SK-N-SH (cell line): ENCODE measurements at regions not wholly inside any gene's neighbourhood (a gene's known extent, or its start where the extent isn't known, plus 50 kb on each side); places are given as distances from the start of the nearest gene placed in this dataset.

Experiments
- CTCF ChIA-PET: fragments of 300-600, 350-600 bp; formaldehyde crosslinking; extraction: SDS; loops from one replicate; lab custom pipeline; 2021; lab: Yijun Ruan, JAX
- POLR2A ChIA-PET: fragments of 350-600 bp; sonication (Branson Sonifier 250); formaldehyde crosslinking; extraction: SDS; loops from one replicate; lab custom pipeline; 2020; ENCODE audit warnings: antibody characterized with exemption, inconsistent platforms; lab: Yijun Ruan, JAX
- DNase-seq: peaks from one replicate; pipeline ENCODE4 v3.0.0; 2012
- H2AFZ ChIP-seq: fragments of 200-600 bp; sonication (generic); 2 replicates; pipeline ENCODE4 v1.8.1; 2016; ENCODE audit warnings: antibody characterized with exemption, mild to moderate bottlenecking, low read depth
- H3F3A ChIP-seq: fragments of 200-600 bp; sonication (generic); replicated peaks from 2 replicates; pipeline ENCODE3; 2016; ENCODE audit warnings: antibody characterized with exemption, mild to moderate bottlenecking; ENCODE audit not compliant: insufficient read depth
- H3K27ac ChIP-seq, 2 experiments: fragments of 200-500 bp in 1 of 2; fragments of 200-600 bp in 1 of 2; sonication (Bioruptor generic) in 1 of 2; sonication (generic), shearing (Covaris generic) in 1 of 2; 2 replicates each; pipeline versions ENCODE4 v1.5.1 to v1.6.1; 2014 to 2016; ENCODE audit warnings: low read depth in 2 of 2, inconsistent platforms in 1 of 2, low read length in 1 of 2, mild to moderate bottlenecking in 1 of 2, mixed read lengths in 1 of 2
- H3K27me3 ChIP-seq: fragments of 200-600 bp; sonication (generic), shearing (Covaris generic); 2 replicates; pipeline ENCODE4 v1.6.1; 2016; ENCODE audit warnings: mixed run types; ENCODE audit not compliant: insufficient read depth
- H3K36me3 ChIP-seq, 2 experiments: fragments of 200-500 bp in 1 of 2; fragments of 200-600 bp in 1 of 2; sonication (Bioruptor generic) in 1 of 2; sonication (generic) in 1 of 2; replicated peaks in 1 of 2; 2 replicates each; pipeline versions ENCODE3 to v1.5.1; 2014 to 2016; ENCODE audit warnings: low read length in 1 of 2, mild to moderate bottlenecking in 1 of 2; ENCODE audit not compliant: insufficient read depth in 2 of 2, control insufficient read depth in 1 of 2
- H3K4me1 ChIP-seq, 2 experiments: fragments of 200-500 bp in 1 of 2; fragments of 200-600 bp in 1 of 2; sonication (Bioruptor generic) in 1 of 2; sonication (generic), shearing (Covaris generic) in 1 of 2; 2 replicates each; pipeline versions ENCODE4 v1.5.1 to v1.6.1; 2014 to 2016; ENCODE audit warnings: low read depth in 1 of 2, low read length in 1 of 2, mixed run types in 1 of 2; ENCODE audit not compliant: insufficient read depth in 2 of 2, control insufficient read depth in 1 of 2
- H3K4me2 ChIP-seq: fragments of 200-600 bp; sonication (generic), shearing (Covaris generic); 2 replicates; pipeline ENCODE4 v1.6.1; 2017; ENCODE audit warnings: mixed run types
- H3K4me3 ChIP-seq, 2 experiments: fragments of 200-500 bp in 1 of 2; fragments of 200-600 bp in 1 of 2; sonication (Bioruptor generic) in 1 of 2; sonication (generic), shearing (Covaris generic) in 1 of 2; 2 replicates each; pipeline versions ENCODE4 v1.5.1 to v1.8.1; 2014 to 2016; ENCODE audit warnings: low read depth in 2 of 2, inconsistent platforms in 1 of 2, low read length in 1 of 2, mild to moderate bottlenecking in 1 of 2, mixed read lengths in 1 of 2, moderate library complexity in 1 of 2
- H3K79me2 ChIP-seq: fragments of 200-600 bp; sonication (generic); 2 replicates; pipeline ENCODE4 v1.8.1; 2017; ENCODE audit warnings: mild to moderate bottlenecking; ENCODE audit not compliant: insufficient read depth
- H3K9ac ChIP-seq: fragments of 200-600 bp; sonication (generic); 2 replicates; pipeline ENCODE4 v1.6.1; 2017; ENCODE audit warnings: mixed run types
- H3K9me2 ChIP-seq: fragments of 200-600 bp; sonication (generic); 2 replicates; pipeline ENCODE4 v1.6.1; 2017; ENCODE audit warnings: mixed run types
- H3K9me3 ChIP-seq: fragments of 200-600 bp; sonication (generic); 2 replicates; pipeline ENCODE4 v1.6.1; 2017; ENCODE audit warnings: mixed run types, mild to moderate bottlenecking, moderate library complexity
- H4K20me1 ChIP-seq: fragments of 200-600 bp; sonication (generic); 2 replicates; pipeline ENCODE4 v1.6.1; 2017; ENCODE audit warnings: mild to moderate bottlenecking, mixed run types; ENCODE audit not compliant: insufficient read depth
- ELF1 ChIP-seq: IDR thresholded peaks from 2 replicates; pipeline ENCODE4 v1.4.0; 2012
- GABPA ChIP-seq: IDR thresholded peaks from 2 replicates; pipeline ENCODE4 v1.4.0; 2012; ENCODE audit warnings: low read depth, mild to moderate bottlenecking
- JUND ChIP-seq: IDR thresholded peaks from 2 replicates; pipeline ENCODE4 v1.4.0; 2012
- NFIC ChIP-seq: IDR thresholded peaks from 2 replicates; pipeline ENCODE4 v1.4.0; 2012; ENCODE audit warnings: borderline replicate concordance
- RCOR1 ChIP-seq: fragments of 150-350 bp; IDR thresholded peaks from 2 replicates; pipeline ENCODE4 v1.6.1; 2017; ENCODE audit warnings: antibody characterized with exemption, low read length
- RFX5 ChIP-seq: IDR thresholded peaks from 2 replicates; pipeline ENCODE4 v1.6.1; 2012; ENCODE audit warnings: mild to moderate bottlenecking, improper control_type of control experiment, low read length
- RXRA ChIP-seq: IDR thresholded peaks from 2 replicates; pipeline ENCODE4 v1.4.0; 2012; ENCODE audit warnings: low read depth, mild to moderate bottlenecking, borderline replicate concordance
- TAF1 ChIP-seq: IDR thresholded peaks from 2 replicates; pipeline ENCODE4 v1.6.1; 2012; ENCODE audit warnings: low read depth, mild to moderate bottlenecking, low read length, moderate library complexity, borderline replicate concordance
- TCF12 ChIP-seq: IDR thresholded peaks from 2 replicates; pipeline ENCODE4 v1.4.0; 2012
- YY1 ChIP-seq: IDR thresholded peaks from 2 replicates; pipeline ENCODE4 v1.4.0; 2012; ENCODE audit warnings: low read depth, mild to moderate bottlenecking
- WGBS: methylation state at CpG from one replicate; pipeline ENCODE4 v1.1.6; 2017; ENCODE audit warnings: low lambda C conversion rate; 5-methylcytosine and 5-hydroxymethylcytosine counted together
- TF ChIP-seq, protein P1 (sequence below): fragments of 150-350 bp; IDR thresholded peaks from 2 replicates; pipeline ENCODE4 v1.6.1; 2017; ENCODE audit warnings: antibody characterized with exemption, low read length, low read depth, borderline replicate concordance
- TF ChIP-seq, protein P2 (sequence below): IDR thresholded peaks from 2 replicates; pipeline ENCODE4 v1.6.1; 2012; ENCODE audit warnings: mild to moderate bottlenecking, low read depth, low read length, moderate library complexity
- TF ChIP-seq, protein P3 (sequence below): IDR thresholded peaks from 2 replicates; pipeline ENCODE4 v1.4.0; 2012; ENCODE audit warnings: low read depth, borderline replicate concordance
- TF ChIP-seq, protein P4 (sequence below): IDR thresholded peaks from 2 replicates; pipeline ENCODE4; 2012
- TF ChIP-seq, protein P5 (sequence below): fragments of 150-350 bp; IDR thresholded peaks from 2 replicates; pipeline ENCODE4 v1.6.1; 2016; ENCODE audit warnings: mild to moderate bottlenecking, low read depth, low read length

DNA sequence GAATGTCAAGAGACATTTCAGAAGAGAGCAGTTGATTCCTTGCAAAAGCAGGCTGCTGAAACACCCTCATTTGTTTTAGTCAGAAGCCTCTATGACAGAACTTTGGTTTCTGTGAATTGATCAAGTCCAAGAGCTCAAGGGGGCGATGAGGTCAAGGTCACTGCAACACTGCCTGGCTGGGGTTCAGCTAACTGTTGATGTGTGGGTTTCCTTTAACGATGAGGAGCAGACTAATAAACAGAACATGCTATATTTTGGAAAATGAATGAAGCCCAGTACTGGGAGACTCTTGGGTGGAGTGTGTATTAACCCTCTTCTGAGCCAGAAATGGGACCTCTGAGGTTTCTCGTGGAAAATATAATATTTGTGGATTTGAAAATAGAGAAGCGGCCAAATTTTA is 109.3 kb downstream of the ZC3H11B start:
- Histone ChIP-seq H3K9ac (no peak overlapping the region), H3K79me2 (no peaks in the 10 kb centered on the region), H3K36me3 (no peaks in the 10 kb centered on the region), H3F3A (no peaks in the 10 kb centered on the region), H3K9me3 (no peaks in the 10 kb centered on the region), H3K4me3 (no peak overlapping the region), H4K20me1 (no peaks in the 10 kb centered on the region), H3K4me1 (peaks cover 0 to 3% of the 10 kb centered on the region in 2 experiments; a peak in 2 of 4 replicates), H3K27me3 (no peaks in the 10 kb centered on the region), H2AFZ (no peak overlapping the region), H3K9me2 (no peaks in the 10 kb centered on the region), H3K4me2 (no peak overlapping the region), H3K27ac (no peak overlapping the region)
- TF ChIP-seq, protein P1, sequence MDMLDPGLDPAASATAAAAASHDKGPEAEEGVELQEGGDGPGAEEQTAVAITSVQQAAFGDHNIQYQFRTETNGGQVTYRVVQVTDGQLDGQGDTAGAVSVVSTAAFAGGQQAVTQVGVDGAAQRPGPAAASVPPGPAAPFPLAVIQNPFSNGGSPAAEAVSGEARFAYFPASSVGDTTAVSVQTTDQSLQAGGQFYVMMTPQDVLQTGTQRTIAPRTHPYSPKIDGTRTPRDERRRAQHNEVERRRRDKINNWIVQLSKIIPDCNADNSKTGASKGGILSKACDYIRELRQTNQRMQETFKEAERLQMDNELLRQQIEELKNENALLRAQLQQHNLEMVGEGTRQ, result no peak
- TF ChIP-seq TAF1, result no peak
- CTCF ChIA-PET, result no interaction called here
- POLR2A ChIA-PET, result no interaction called here
- 86% methylated on average over 4 of the region's 4 CpGs for WGBS
- no peak for DNase-seq

DNA sequence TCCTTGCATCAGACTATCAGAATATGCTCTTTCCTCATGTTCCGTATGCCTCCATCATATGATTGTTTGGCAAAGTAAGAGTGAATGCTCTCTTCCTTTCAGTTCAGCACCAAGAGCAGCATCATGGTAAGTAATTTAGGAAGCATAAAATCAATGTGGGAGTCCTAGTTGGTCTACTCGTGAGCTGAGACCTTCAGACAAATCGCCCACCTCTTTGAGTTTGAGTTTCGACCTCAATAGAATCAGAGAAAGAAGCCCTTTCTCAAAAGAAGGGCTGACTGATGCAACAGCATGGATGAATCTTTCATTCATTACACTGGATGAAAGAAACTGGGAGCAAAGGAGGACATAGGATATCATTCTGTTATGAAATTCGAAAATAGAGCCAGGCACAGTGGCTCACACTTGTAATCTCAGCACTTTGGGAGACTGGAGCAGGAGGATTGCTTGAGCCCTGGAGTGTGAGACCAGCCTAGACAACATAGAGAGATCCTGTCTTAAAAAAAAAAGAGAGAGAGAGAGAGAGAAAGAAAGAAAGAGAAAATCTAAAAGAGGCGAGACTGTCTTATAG is 112.5 kb downstream of the ZC3H11B start:
- CTCF ChIA-PET, result no interaction called here
- WGBS, result 94% methylated on average over 6 of the region's 6 CpGs

More for the DNA sequence above, 112.5 kb downstream of the ZC3H11B start:
- no peaks in the 10 kb centered on the region for H3K79me2 ChIP-seq
- no peaks in the 10 kb centered on the region for H3K9me2 ChIP-seq
- no peaks in the 10 kb centered on the region for H3F3A ChIP-seq
- H3K36me3 ChIP-seq, result no peaks in the 10 kb centered on the region
- H3K9ac ChIP-seq, result no peak overlapping the region
- H4K20me1 ChIP-seq, result no peaks in the 10 kb centered on the region
- H2AFZ ChIP-seq, result no peak overlapping the region
- no peaks in the 10 kb centered on the region; a peak in 1 of 4 replicates for H3K4me1 ChIP-seq
- TF ChIP-seq TCF12 (no peak), RCOR1 (no peak), JUND (no peak), ELF1 (no peak), RFX5 (no peak), RXRA (no peak), YY1 (no peak), GABPA (no peak), NFIC (no peak)
- TF ChIP-seq, protein P2, sequence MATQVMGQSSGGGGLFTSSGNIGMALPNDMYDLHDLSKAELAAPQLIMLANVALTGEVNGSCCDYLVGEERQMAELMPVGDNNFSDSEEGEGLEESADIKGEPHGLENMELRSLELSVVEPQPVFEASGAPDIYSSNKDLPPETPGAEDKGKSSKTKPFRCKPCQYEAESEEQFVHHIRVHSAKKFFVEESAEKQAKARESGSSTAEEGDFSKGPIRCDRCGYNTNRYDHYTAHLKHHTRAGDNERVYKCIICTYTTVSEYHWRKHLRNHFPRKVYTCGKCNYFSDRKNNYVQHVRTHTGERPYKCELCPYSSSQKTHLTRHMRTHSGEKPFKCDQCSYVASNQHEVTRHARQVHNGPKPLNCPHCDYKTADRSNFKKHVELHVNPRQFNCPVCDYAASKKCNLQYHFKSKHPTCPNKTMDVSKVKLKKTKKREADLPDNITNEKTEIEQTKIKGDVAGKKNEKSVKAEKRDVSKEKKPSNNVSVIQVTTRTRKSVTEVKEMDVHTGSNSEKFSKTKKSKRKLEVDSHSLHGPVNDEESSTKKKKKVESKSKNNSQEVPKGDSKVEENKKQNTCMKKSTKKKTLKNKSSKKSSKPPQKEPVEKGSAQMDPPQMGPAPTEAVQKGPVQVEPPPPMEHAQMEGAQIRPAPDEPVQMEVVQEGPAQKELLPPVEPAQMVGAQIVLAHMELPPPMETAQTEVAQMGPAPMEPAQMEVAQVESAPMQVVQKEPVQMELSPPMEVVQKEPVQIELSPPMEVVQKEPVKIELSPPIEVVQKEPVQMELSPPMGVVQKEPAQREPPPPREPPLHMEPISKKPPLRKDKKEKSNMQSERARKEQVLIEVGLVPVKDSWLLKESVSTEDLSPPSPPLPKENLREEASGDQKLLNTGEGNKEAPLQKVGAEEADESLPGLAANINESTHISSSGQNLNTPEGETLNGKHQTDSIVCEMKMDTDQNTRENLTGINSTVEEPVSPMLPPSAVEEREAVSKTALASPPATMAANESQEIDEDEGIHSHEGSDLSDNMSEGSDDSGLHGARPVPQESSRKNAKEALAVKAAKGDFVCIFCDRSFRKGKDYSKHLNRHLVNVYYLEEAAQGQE, result no peak
- TF ChIP-seq, protein P3, sequence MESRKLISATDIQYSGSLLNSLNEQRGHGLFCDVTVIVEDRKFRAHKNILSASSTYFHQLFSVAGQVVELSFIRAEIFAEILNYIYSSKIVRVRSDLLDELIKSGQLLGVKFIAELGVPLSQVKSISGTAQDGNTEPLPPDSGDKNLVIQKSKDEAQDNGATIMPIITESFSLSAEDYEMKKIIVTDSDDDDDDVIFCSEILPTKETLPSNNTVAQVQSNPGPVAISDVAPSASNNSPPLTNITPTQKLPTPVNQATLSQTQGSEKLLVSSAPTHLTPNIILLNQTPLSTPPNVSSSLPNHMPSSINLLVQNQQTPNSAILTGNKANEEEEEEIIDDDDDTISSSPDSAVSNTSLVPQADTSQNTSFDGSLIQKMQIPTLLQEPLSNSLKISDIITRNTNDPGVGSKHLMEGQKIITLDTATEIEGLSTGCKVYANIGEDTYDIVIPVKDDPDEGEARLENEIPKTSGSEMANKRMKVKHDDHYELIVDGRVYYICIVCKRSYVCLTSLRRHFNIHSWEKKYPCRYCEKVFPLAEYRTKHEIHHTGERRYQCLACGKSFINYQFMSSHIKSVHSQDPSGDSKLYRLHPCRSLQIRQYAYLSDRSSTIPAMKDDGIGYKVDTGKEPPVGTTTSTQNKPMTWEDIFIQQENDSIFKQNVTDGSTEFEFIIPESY, result no peak
- TF ChIP-seq, protein P4, sequence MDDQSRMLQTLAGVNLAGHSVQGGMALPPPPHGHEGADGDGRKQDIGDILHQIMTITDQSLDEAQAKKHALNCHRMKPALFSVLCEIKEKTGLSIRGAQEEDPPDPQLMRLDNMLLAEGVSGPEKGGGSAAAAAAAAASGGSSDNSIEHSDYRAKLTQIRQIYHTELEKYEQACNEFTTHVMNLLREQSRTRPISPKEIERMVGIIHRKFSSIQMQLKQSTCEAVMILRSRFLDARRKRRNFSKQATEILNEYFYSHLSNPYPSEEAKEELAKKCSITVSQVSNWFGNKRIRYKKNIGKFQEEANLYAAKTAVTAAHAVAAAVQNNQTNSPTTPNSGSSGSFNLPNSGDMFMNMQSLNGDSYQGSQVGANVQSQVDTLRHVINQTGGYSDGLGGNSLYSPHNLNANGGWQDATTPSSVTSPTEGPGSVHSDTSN, result no peak
- TF ChIP-seq, protein P5, sequence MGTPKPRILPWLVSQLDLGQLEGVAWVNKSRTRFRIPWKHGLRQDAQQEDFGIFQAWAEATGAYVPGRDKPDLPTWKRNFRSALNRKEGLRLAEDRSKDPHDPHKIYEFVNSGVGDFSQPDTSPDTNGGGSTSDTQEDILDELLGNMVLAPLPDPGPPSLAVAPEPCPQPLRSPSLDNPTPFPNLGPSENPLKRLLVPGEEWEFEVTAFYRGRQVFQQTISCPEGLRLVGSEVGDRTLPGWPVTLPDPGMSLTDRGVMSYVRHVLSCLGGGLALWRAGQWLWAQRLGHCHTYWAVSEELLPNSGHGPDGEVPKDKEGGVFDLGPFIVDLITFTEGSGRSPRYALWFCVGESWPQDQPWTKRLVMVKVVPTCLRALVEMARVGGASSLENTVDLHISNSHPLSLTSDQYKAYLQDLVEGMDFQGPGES, result no peak
- TF ChIP-seq, all 33 proteins: peak for 0
- POLR2A ChIA-PET, result no interaction called here
- Histone ChIP-seq H3K4me2 (no peak overlapping the region), H3K9me3 (no peaks in the 10 kb centered on the region), H3K27ac (no peak overlapping the region), H3K4me3 (no peak overlapping the region), H3K27me3 (no peaks in the 10 kb centered on the region)
- no peak for DNase-seq
